IPS-11a (cell line): ENCODE measurements at regions not wholly inside any gene's neighbourhood (a gene's known extent, or its start where the extent isn't known, plus 50 kb on each side); places are given as distances from the start of the nearest gene placed in this dataset.

Source experiments
- H3K4me3 ChIP-seq: one replicate; pipeline ENCODE4 v1.5.1; 2013; ENCODE audit warnings: low read depth, low read length, control low read depth

DNA sequence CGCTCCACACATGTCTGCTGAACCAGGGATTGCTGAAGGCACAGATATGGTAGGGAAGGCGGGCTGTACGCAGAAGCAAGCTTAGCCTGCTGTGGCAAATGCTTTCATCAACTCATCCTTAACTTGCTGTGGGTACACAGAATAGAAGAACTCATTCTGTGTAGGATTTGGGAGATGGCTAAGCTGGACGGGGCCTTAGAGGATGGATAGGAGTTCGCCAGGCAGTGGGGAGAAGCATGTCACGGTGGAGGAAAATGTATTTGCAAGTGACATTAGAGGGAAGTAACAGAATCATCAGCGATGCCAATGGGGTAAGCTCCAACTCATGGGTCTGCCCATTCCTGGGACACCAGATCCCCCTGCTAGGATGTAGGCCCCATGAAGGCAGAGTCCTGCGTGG lies 96.7 kb upstream of the SMIM21 start:
- H3K4me3 ChIP-seq, result no peak overlapping the region

DNA sequence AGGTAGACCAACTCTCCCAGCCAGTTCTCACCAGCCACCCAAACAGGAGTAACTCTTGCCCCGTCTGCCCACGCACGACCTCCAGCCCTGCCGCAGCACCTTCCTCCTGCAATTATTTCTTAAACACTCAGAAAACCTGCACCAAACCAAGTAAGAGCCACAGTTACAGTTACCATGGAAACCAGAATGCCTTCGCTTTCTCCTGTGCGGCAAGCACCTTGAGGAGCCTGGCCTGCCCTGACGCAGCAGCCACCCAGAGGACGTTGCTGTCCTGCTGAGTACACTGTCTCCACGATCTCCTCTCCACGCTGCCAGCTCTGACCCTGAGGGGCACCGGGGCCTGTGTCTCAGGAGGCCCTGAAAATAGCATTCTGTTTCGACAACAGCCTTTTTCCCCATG lies 94.3 kb upstream of the SMIM21 start:
- no peak overlapping the region for H3K4me3 ChIP-seq

DNA sequence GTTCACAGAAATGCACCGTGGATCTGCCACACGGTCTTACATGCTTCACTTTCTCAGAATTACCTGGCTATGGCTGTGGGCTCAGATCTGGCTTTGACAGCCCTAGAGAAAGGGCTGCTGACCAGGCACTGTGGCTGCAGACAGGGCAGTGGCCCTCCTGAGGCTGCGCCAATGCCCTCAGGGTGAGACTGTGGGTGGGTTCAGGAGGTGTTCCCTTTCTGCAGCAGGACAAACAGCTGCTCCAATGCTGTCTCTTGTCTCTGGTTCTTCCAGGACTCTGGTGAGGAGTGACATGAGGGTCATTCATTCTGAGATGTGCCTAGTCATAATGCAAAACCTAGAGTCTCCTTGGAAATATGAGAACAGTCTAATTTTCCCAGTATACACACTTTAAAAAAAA lies 90.5 kb upstream of the SMIM21 start:
- no peak overlapping the region for H3K4me3 ChIP-seq

DNA sequence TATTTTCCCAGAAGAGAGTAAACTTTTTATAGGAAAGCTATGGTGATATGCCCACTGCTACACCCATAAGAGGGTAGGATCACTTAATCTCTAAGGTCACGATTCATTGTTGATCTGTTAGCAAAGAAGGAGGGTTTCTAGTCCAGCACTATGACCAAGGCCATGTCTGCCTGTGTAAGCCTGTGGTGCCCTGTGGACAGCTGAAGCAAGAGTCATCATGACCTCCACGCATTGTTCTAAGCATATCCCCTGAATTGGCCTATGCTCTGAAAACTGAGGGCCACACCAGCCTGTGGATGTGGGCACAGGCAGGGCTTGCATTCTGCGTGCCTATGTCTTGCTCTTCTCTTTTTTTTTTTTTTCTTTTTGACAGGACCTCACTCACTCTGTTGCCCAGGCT lies 89.8 kb upstream of the SMIM21 start:
- no peak overlapping the region for H3K4me3 ChIP-seq

DNA sequence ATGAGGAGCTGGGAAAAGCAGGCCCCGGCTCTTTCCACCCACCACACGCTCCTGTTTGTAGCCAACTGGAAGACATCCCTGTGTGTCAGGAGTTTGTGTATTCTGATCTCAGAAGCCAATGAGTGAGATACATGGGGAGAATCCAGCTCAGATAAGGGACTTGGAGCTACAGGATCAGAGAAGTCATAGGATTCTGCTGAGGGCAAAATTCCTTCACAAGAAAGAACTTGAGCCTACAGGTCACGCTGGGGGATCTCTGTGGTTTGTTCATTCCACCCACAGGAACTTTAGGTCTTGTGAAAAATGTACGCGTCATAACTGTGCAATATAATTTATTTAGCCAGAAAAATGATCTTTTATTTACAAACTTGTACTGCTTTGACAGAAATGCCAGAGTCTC lies 80.1 kb upstream of the SMIM21 start:
- H3K4me3 ChIP-seq, result no peak overlapping the region

DNA sequence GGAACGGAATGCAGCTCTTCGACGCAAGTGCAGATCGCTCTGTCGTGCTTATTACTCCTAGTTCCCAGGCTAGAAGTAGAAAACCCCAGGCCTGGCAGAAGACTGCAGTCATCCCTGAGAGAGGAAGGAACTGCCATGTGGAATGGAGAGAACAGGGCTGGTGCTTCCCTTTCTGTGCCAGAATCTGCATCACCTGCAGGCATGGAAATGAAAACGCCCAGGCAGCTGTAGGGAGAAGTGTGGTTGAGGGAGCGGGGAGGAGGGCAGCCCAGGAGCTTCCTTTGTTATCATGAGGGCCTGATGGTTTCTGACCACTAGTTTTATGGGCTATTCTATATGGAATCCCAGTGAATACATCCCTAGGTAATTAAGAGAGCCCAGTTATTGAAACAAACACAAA lies 79.4 kb upstream of the SMIM21 start:
- H3K4me3 ChIP-seq, result no peak overlapping the region

DNA sequence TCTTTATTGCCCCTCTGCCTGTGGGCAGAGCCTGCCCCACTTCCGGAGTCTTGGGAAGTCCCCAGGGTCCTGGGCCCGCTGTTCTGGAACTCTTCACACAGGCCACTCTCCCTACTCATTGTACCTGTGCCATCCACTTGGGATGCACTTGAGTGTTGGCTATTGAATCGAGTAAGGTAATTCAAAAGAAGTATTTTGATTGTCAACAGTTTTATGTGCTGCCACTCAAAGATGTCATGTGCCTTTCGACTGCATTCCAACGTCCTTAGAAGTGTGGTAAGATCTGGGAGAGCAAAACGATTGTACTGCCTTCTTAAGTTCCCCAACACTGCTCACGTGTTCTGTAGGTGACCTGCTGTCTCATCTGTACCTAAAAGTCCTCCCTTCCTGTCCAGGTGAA lies 77.0 kb upstream of the SMIM21 start:
- no peak overlapping the region for H3K4me3 ChIP-seq

DNA sequence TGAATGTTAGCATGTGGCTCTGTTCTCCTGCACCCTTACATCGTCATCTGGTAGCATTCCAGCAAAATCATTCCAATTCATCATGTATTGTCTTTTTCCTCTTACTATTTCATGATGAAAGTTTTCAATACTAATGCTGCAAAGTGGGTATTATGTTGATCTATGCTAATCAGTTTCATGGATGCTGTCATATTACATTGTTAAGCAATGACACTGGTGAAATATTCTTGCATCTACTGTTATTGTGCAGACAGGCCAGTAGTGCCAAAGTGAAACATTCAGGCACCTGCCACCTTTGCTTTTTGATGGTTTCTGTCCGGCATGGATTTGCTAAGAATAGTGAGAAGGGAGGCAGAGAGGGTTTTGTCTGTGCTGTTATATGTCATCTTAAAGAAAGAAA lies 76.1 kb upstream of the SMIM21 start:
- no peak overlapping the region for H3K4me3 ChIP-seq

DNA sequence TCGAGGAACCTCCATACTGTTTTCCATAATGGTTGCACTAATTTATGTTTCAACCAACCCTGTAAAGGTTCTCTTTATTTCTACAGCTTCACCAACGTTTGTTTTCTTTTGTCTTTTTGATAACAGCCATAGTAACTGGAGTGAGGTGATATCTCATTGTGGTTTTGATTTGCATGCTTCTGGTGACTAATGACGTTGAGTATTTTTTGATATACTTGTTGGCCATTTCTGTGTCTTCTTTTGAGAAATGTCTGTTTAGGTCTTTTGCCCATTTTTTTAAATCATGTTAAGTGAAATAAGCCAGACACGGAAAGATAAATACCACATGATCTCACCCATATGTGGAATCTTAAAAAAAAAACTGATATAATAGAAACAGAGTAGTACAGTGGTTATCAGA lies 74.8 kb upstream of the SMIM21 start:
- H3K4me3 ChIP-seq, result no peak overlapping the region

DNA sequence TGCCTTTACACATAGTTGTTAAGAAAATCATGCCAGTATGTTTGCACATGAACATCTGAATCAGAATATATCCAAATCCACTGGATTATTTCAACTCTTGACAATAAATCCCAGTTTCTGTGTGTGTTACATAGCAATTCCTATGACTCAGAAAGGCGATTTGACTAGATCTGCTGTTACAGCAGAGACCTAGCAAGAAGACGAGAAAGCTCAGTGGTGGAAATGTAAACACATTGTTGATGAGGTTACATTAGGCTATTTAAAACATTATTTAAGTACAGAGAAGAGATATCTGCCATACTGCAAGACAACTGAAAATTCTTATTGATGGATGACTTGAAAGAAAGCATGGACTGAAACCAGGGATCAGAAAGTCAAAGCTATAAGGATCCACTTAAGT lies 73.0 kb upstream of the SMIM21 start:
- no peak overlapping the region for H3K4me3 ChIP-seq

DNA sequence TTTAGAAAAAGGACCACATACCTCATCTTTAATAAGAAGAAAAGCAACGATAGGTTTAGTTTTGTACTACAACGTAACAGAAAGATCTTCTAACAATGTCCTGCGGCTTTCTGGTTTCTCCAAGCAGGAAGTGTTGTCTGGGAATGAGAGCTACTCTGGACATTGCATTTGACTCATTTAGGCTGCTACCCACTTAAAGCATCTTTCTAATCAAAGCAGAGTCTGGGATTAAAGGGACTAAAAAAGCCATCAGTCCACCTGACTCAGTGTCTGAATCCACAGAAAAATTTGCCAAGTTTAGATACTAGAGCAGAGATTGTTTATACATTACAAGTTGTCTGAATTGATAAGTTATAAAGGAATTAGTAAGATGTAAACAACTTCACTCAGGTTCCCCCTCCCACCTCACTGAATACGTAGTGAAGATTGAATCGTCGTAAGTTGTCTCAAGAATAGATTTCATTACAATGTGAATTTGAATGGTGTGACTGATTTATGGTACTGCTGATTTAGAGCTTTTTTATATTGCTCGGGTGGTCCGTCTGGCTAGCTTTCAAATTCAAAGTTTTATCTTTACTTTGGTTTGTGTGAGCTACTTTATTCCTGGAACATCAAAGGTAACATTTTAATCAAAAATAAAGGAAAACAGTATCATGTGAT lies 70.2 kb upstream of the SMIM21 start:
- H3K4me3 ChIP-seq, result no peak overlapping the region

DNA sequence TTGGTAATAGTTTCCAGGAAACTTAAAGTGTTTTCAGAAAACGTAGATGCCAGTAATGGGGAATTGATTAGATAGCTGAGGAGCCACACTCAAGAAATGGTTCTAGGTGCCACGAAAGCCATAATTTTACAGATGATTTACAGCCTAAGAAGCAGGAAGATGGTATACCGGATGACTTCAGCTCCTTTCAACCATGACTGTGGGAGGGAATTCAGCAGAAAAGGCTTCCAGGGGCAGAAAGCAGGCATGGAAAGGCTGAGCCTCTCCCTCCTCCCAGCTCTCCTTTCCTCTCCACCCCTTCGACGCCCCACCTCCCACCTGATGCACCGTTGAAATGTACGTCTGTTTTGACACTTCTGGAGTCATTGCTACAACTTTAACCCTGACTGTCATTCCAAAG lies 68.6 kb upstream of the SMIM21 start:
- H3K4me3 ChIP-seq, result no peak overlapping the region

DNA sequence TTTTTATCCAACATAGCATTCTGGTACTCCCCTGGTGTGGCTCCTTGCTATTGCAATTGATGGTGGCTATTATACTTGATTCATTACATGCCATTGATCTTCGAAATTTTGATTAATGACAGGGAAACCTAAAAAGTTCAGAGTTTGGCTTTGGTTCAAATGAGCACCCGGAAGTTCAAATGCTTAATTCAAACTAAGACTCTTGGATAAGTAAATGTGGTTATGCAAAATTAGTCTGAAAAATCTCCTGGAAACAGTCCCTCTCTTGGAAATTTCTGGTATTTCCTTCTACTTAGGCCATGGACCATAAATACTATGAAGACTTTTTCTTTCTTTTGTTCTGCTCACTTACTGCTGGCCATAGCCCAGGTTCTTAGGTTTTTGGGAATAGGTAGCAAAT lies 65.3 kb upstream of the SMIM21 start:
- no peak overlapping the region for H3K4me3 ChIP-seq

DNA sequence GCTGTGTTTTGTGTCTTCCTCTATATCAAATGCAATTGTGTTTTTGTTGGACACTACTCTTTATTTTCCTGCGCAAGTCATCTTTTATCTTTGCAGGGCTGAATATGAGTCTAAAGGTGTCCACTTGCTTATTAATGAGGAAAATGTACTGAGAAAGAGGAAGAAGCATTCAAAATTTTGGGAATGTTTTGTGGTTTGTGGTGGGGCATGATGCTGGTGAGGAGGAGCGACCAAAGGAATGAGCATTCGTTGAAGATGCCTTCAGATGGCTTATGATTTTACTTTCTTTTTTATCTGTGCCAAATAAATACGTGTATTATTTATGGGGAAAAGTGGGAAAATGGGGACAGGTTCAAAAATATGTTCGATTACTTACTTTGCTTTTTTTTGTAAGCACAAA lies 63.9 kb upstream of the SMIM21 start:
- H3K4me3 ChIP-seq, result no peak overlapping the region

DNA sequence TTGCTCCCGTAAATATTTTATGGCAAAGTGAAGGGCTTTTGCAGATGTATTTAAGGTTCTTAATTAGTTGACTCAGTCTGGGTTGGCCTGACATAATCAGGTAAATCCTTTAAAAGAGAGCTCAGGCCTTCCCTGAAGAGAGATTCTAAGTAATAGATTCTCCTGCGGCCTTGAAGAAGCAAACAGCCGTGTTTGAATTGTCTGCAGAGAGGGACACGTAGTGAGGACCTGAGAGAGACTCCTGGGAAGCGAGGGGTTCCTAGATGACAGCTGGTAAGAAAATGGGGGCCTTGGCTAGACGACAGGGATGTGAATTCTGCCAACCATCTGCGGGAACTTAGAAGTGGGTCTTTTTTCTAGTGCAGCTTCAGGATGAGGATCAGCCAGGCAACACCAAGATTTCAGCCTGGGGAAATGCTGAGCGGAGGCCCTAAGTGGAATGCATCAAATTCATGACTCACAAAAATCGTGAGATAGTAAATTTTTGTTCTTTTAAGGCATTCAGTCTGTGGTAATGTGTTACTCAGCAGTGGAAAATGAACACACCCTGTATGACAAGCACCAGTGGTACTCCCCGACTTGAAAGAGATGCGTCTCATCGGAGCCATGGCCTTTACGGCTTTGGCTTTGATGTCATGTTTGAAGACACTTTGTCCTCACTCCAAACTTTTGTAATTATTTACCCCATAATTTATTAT lies 62.1 kb upstream of the SMIM21 start:
- no peak overlapping the region for H3K4me3 ChIP-seq

DNA sequence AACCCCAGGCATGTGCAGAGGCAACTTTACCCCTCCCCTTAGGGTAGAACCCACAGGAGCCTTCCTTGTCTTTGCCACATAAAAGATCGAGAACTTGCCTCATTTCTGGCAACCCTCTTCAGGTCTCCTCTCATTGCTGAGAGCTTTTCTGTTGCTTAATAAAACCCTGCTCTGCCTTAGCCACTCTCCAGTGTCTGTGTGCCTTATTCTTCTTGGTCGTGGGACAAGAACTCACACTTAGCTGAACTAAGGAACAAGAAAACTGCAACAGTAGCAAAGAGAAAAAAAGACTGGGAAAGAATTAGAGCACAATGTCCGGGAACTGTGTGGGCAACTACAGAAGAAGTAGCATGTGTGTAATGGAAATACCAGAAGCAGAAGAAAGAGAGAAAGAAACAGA lies 56.2 kb upstream of the SMIM21 start:
- H3K4me3 ChIP-seq, result no peak overlapping the region

DNA sequence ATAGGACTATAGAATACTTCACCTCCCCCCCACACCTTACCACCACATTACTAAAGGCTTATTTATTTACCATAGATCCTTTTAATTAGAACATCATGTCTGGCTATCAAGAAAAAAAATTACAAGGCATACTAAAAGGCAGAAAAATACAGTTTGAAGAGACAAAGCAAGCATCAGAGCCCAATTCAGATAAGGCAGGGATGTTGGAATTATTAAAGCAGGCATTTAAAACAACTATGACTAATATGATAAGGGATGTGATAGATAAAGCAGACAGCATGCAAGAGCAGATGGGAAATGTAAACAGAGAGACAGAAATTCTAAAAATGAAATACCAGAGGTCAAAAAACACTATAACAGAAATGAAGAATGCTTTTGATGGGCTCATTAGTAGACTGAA lies 55.4 kb upstream of the SMIM21 start:
- H3K4me3 ChIP-seq, result no peak overlapping the region

DNA sequence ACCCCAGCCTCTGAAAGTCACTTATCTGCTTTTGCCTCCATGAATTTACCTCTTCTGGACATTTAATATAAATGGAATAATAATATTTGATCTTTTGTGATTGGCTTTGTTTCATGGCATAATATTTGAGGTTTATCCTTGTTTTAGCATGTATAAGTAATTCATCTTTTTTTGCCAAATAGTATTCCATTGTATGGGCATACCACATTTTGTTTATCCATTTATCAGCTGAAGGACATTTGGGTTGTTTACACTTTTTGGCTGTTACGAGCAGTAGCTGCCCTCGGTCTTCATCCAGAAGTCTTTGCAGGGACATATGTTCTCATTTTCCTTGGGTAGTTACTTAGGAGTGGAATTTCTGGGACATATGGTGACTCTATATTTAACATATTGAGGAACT lies 53.0 kb upstream of the SMIM21 start:
- no peak overlapping the region for H3K4me3 ChIP-seq

DNA sequence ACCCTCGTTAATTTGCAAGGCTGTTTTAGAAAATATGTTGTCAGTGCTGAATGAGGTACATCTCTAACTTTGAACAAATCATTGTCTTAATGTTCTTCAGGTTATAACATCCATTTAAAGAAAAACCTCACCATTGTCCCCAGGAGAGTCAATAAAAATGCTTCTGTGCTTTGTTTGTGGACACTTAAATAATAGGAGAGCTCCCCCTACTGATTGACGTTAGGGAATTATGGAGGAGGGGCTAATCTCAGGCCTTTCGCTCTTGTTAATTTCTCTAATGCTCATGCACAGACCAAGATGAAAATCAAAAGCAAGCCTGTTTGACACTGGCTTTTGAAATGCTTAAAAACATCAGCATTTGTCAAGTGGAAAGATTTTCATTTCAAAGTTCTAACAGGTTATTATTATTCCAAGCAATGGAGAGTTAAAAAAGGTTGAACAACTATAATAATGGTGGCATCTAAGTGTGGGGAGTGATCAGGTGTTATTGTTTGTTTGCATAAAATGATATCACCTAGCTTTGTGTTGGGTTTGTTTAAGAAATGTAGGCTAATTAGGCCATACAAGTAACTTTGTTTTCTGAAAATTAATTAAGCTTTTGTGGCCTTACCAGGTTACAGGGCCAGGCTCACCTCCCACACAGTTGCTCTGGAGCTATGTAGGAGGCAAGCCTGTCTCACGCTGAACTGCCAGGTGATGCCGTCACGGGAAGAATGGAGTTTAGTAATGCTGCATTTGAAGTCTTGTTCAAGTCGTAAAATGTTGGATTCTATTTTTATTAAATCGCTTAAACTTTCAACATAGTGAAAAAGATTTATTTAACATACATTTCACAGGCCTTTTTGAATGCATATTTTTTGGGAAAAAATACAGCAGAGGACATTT lies 51.7 kb upstream of the SMIM21 start:
- no peak overlapping the region for H3K4me3 ChIP-seq

DNA sequence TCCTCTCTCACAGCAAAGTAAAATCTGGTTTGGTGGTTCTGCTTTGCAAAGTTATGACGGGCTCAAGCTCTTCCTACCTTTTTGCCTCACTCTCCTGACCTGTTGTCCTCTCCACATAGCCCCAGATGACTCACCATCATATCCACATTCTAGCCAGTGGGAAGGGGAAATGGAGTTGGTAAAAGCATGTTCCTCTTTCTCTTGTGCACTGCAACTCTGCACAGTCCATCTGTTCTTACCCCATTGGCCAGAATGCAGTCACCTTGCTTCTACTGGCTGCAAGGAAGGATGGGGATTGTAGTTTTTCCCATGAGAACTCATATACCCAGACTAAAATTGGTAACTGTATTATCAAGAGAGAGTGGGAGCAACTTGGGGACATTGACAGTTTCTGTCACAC lies 50.4 kb upstream of the SMIM21 start:
- H3K4me3 ChIP-seq, result no peak overlapping the region
